HEK293 (cell line): ENCODE measurements at regions not wholly inside any gene's neighbourhood (a gene's known extent, or its start where the extent isn't known, plus 50 kb on each side); places are given as distances from the start of the nearest gene placed in this dataset.

ENCODE experiments used
- CTCF ChIA-PET: fragments of 350-600 bp; formaldehyde crosslinking; extraction: SDS; loops from one replicate; lab custom pipeline; 2021; ENCODE audit warnings: antibody characterized with exemption; lab: Yijun Ruan, JAX
- POLR2A ChIA-PET: fragments of 300-600 bp; formaldehyde crosslinking; extraction: SDS; loops from one replicate; lab custom pipeline; 2020; ENCODE audit warnings: antibody characterized with exemption, inconsistent platforms; lab: Yijun Ruan, JAX
- H3K27ac ChIP-seq: fragments of 200-500 bp; sonication (Bioruptor generic); 2 replicates; pipeline ENCODE4 v1.5.1; 2014; ENCODE audit warnings: low read depth, low read length, control low read depth, inconsistent platforms; ENCODE audit errors: extremely low read depth
- H3K36me3 ChIP-seq, 2 experiments: fragments of 200-500 bp in 1 of 2; sonication (Bioruptor generic) in 1 of 2; 1 replicate in 1 of 2; 2 replicates in 1 of 2; pipeline ENCODE4 v1.5.1; 2014 to 2017; ENCODE audit warnings: inconsistent platforms in 2 of 2, low read length in 2 of 2; ENCODE audit not compliant: control insufficient read depth in 2 of 2, insufficient read depth in 1 of 2
- H3K4me1 ChIP-seq: fragments of 200-500 bp; sonication (Bioruptor generic); 2 replicates; pipeline ENCODE4 v1.5.1; 2014; ENCODE audit warnings: mild to moderate bottlenecking, low read length, inconsistent platforms; ENCODE audit not compliant: control insufficient read depth, insufficient read depth
- H3K4me3 ChIP-seq: 2 replicates; pipeline ENCODE4 v1.5.1; 2011; ENCODE audit warnings: low read depth, mild to moderate bottlenecking, control low read depth, low read length, moderate library complexity
- H3K9me3 ChIP-seq: fragments of 200-500 bp; sonication (Bioruptor generic); 2 replicates; pipeline ENCODE4 v1.5.1; 2014; ENCODE audit warnings: low read depth, low read length, inconsistent platforms; ENCODE audit not compliant: control insufficient read depth, insufficient read depth
- AEBP2 ChIP-seq: fragments of 450-650 bp; formaldehyde crosslinking; IDR thresholded peaks from 2 replicates; pipeline ENCODE4 v1.5.1; 2016; ENCODE audit warnings: missing biosample characterization, missing genetic modification characterization, borderline replicate concordance
- BCL11B ChIP-seq: fragments of 450-650 bp; formaldehyde crosslinking; IDR thresholded peaks from 2 replicates; pipeline ENCODE4 v1.5.1; 2016; ENCODE audit warnings: low read depth, missing biosample characterization, missing genetic modification characterization
- HIC1 ChIP-seq: fragments of 450-650 bp; formaldehyde crosslinking; IDR thresholded peaks from 2 replicates; pipeline ENCODE4 v1.5.1; 2016; ENCODE audit warnings: missing biosample characterization, missing genetic modification characterization
- HOXA7 ChIP-seq: sonication (generic); formaldehyde crosslinking; IDR thresholded peaks from 2 replicates; pipeline ENCODE4 v1.8.1; 2022; ENCODE audit warnings: missing genetic modification reagents, borderline replicate concordance
- IKZF3 ChIP-seq: fragments of 450-650 bp; IDR thresholded peaks from 2 replicates; pipeline ENCODE4 v1.5.0; 2018; ENCODE audit warnings: missing biosample characterization, mild to moderate bottlenecking, missing genetic modification characterization, moderate library complexity
- KLF16 ChIP-seq: fragments of 450-650 bp; formaldehyde crosslinking; IDR thresholded peaks from 2 replicates; pipeline ENCODE4 v1.5.1; 2017; ENCODE audit warnings: missing biosample characterization, missing genetic modification characterization
- MYNN ChIP-seq: fragments of 450-650 bp; formaldehyde crosslinking; IDR thresholded peaks from 2 replicates; pipeline ENCODE4 v1.5.1; 2016; ENCODE audit warnings: missing biosample characterization, missing genetic modification characterization, borderline replicate concordance
- RBAK ChIP-seq: fragments of 450-650 bp; formaldehyde crosslinking; IDR thresholded peaks from 2 replicates; pipeline ENCODE4 v1.5.1; 2016; ENCODE audit warnings: missing biosample characterization, missing genetic modification characterization
- REPIN1 ChIP-seq: fragments of 450-650 bp; formaldehyde crosslinking; IDR thresholded peaks from 2 replicates; pipeline ENCODE4 v1.5.1; 2017; ENCODE audit warnings: missing biosample characterization, missing genetic modification characterization, low read depth
- WT1 ChIP-seq: fragments of 450-650 bp; formaldehyde crosslinking; IDR thresholded peaks from 2 replicates; pipeline ENCODE4 v1.5.1; 2016; ENCODE audit warnings: missing biosample characterization, missing genetic modification characterization
- ZNF112 ChIP-seq: fragments of 450-650 bp; formaldehyde crosslinking; IDR thresholded peaks from 2 replicates; pipeline ENCODE4 v1.5.0; 2017; ENCODE audit warnings: missing biosample characterization, missing genetic modification characterization
- ZNF202 ChIP-seq: fragments of 450-650 bp; formaldehyde crosslinking; IDR thresholded peaks from 2 replicates; pipeline ENCODE4 v1.5.1; 2016; ENCODE audit warnings: missing biosample characterization, missing genetic modification characterization, borderline replicate concordance
- ZNF341 ChIP-seq: fragments of 450-650 bp; formaldehyde crosslinking; IDR thresholded peaks from 2 replicates; pipeline ENCODE4; 2016; ENCODE audit warnings: low read depth, missing biosample characterization, missing genetic modification characterization
- ZNF398 ChIP-seq: fragments of 450-650 bp; formaldehyde crosslinking; IDR thresholded peaks from 2 replicates; pipeline ENCODE4 v1.5.1; 2017; ENCODE audit warnings: missing biosample characterization, missing genetic modification characterization
- ZNF416 ChIP-seq: fragments of 450-650 bp; formaldehyde crosslinking; IDR thresholded peaks from 2 replicates; pipeline ENCODE4 v1.5.1; 2016; ENCODE audit warnings: missing biosample characterization, missing genetic modification characterization
- ZNF518A ChIP-seq: fragments of 450-650 bp; formaldehyde crosslinking; conservative IDR thresholded peaks from 2 replicates; pipeline ENCODE4 v1.5.1; 2016; ENCODE audit warnings: low read depth, missing biosample characterization, missing genetic modification characterization
- ZNF530 ChIP-seq: fragments of 450-650 bp; formaldehyde crosslinking; IDR thresholded peaks from 2 replicates; pipeline ENCODE4 v1.5.1; 2016; ENCODE audit warnings: low read depth, missing biosample characterization, missing genetic modification characterization
- ZNF626 ChIP-seq: fragments of 450-650 bp; sonication (Bioruptor Pico); formaldehyde crosslinking; IDR thresholded peaks from 2 replicates; pipeline ENCODE4 v1.5.1; 2018; ENCODE audit warnings: missing biosample characterization, missing genetic modification characterization, inconsistent platforms
- ZNF629 ChIP-seq: fragments of 450-650 bp; formaldehyde crosslinking; IDR thresholded peaks from 2 replicates; pipeline ENCODE4 v1.5.1; 2017; ENCODE audit warnings: missing biosample characterization, missing genetic modification characterization
- ZNF639 ChIP-seq: fragments of 450-650 bp; formaldehyde crosslinking; IDR thresholded peaks from 2 replicates; pipeline ENCODE4 v1.5.1; 2016; ENCODE audit warnings: missing biosample characterization, missing genetic modification characterization
- ZNF654 ChIP-seq: fragments of 450-650 bp; formaldehyde crosslinking; IDR thresholded peaks from 2 replicates; pipeline ENCODE4 v1.5.1; 2016; ENCODE audit warnings: low read depth, missing biosample characterization, missing genetic modification characterization
- ZSCAN23 ChIP-seq: fragments of 450-650 bp; formaldehyde crosslinking; IDR thresholded peaks from 2 replicates; pipeline ENCODE4 v1.5.1; 2016; ENCODE audit warnings: missing biosample characterization, missing genetic modification characterization

- no peak for TF ChIP-seq AEBP2 (tag by site-specific recombination)
- no peak for TF ChIP-seq ZNF654
- no peak for TF ChIP-seq ZNF639 (tag by site-specific recombination)
- TF ChIP-seq ZNF626: no peak
Observed at GRCh38 chr2:196225213-196225612, 53.8 kb upstream of the STK17B start (continued).

- CTCF ChIA-PET: no interaction called here
- Histone ChIP-seq H3K27ac (no peak overlapping the region), H3K9me3 (no peaks in the 10 kb centered on the region), H3K4me3 (no peak overlapping the region), H3K4me1 (no peaks in the 10 kb centered on the region), H3K36me3 (no peaks in the 10 kb centered on the region)
- POLR2A ChIA-PET: no interaction called here
- no peak for TF ChIP-seq ZNF518A (tag by site-specific recombination)
Observed at GRCh38 chr2:196226058-196226706, 54.8 kb upstream of the STK17B start.

GRCh38 chr2:196226707-196227065, 55.3 kb upstream of the STK17B start:
- no peaks in the 10 kb centered on the region for H3K36me3 ChIP-seq
- CTCF ChIA-PET: no interaction called here
- POLR2A ChIA-PET: no interaction called here
- no peak overlapping the region for H3K4me3 ChIP-seq
- no peaks in the 10 kb centered on the region for H3K9me3 ChIP-seq
- TF ChIP-seq ZNF202 (tag by site-specific recombination): no peak
- TF ChIP-seq ZNF416 (tag by site-specific recombination): no peak
- TF ChIP-seq HOXA7: no peak
- no peak for TF ChIP-seq BCL11B (tag by site-specific recombination)
- no peak for TF ChIP-seq ZNF112
- no peak for TF ChIP-seq ZNF398
- TF ChIP-seq ZNF629 (tag by site-specific recombination): no peak
- no peak for TF ChIP-seq ZNF341 (tag by site-specific recombination)
- TF ChIP-seq ZSCAN23 (tag by site-specific recombination): no peak
- TF ChIP-seq HIC1 (tag by site-specific recombination): no peak
- TF ChIP-seq MYNN (tag by site-specific recombination): no peak
- no peak for TF ChIP-seq RBAK
- no peak for TF ChIP-seq WT1 (tag by site-specific recombination)
- no peak for TF ChIP-seq KLF16
- TF ChIP-seq ZNF530 (tag by site-specific recombination): no peak
- TF ChIP-seq IKZF3: no peak
- TF ChIP-seq REPIN1 (tag by site-specific recombination): no peak
- H3K27ac ChIP-seq: no peak overlapping the region
- H3K4me1 ChIP-seq: no peaks in the 10 kb centered on the region
